Amniotic epithelial cell (primary cell): ENCODE measurements at regions not wholly inside any gene's neighbourhood (a gene's known extent, or its start where the extent isn't known, plus 50 kb on each side); places are given as distances from the start of the nearest gene placed in this dataset.
"Not testable (repeated sequence)": the region's sequence is repeated elsewhere in the genome, so short reads cannot be mapped to it uniquely, and the experiment has no call there.

Experiments used
- DNase-seq: peaks from one replicate; pipeline ENCODE4 v3.0.0-alpha.2; 2010; ENCODE audit warnings: low read depth

GRCh38 chr4:84221704-84222103 is 277.4 kb downstream of the NKX6-1 start:
- DNase-seq: no peak

- no peak for DNase-seq
Measured at GRCh38 chr4:84220990-84221389, 278.1 kb downstream of the NKX6-1 start.

GRCh38 chr4:84219656-84220055 is 279.4 kb downstream of the NKX6-1 start:
- DNase-seq: no peak

DNA sequence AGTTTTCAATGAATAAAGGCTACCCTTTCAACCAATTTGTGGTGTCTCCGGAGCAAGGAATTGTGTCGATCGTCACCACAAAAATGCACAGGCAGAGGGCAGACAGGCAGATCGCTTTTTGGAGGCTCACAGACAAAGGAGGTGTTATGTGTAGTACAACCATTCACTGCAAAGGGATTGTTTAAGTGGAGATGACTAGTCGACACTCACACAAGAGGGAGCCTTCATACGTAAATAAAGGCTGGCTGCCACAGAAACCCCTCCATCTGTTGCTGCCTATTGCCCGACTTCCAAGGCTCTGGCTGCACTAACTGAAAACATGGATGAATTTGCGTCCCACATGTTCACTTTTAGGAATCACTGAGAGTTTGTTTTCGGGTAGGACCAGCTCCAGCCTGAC is 281.1 kb downstream of the NKX6-1 start:
- no peak for DNase-seq

GRCh38 chr4:84215217-84215616 is 283.9 kb downstream of the NKX6-1 start:
- no peak for DNase-seq

- DNase-seq: not testable (repeated sequence)
Measured at GRCh38 chr4:84206226-84206625, 292.9 kb downstream of the NKX6-1 start.

GRCh38 chr4:84189144-84189543 is 309.9 kb downstream of the NKX6-1 start:
- DNase-seq: no peak

GRCh38 chr4:84179409-84179808 is 319.7 kb downstream of the NKX6-1 start:
- DNase-seq: no peak

DNA sequence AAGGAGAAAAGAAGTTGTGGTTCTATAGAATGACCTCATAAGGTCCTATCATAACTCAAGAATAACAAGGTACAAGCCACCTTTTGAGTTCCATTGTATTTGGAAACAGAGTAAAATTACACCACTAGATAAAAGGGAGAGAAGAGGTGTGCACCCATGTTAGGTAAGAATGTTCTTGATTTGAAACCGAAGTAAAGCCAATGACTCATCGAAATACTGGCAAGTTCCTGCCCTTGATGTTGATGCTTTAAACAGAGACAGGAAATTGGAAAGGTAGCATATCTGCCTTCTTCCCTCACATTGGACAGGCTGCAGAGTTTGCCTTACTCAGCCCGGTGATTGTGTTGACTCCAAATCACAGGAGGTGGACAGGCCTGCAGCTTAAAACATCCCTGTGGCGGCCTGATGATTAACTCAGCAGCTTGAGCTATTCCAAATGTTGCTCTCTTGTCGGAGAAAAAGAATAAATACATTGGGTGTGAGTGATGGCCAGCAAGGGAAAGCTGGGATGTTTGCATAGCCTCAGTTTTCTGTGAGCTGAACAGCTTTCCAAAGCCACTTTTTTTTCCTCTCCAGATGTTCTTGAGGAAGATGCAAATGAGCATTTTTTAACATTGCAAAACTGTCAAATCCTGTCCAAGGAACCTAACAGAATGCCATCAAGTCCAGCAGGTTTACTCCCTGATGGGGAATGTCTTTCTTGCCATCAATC is 321.1 kb downstream of the NKX6-1 start:
- no peak for DNase-seq

GRCh38 chr4:84176016-84176415 is 323.1 kb downstream of the NKX6-1 start:
- no peak for DNase-seq

DNA sequence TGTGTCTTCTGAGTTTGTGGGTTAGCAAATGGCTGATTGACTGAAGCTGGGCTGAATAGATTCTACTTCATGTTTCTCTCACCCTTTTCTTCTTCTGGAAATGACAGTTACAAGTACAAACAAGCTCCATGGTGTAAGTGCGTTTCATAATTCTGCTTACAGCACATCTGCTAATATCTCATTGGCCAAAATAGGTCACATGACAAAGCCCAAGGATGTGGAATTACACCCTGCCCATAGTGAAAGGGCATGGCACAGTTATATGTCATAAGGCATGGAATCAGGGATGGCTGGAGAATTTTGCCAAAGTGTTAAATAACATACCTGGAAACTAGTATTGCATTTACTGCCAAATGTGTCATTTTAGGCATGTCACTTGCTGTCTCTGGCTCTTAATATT is 327.2 kb downstream of the NKX6-1 start:
- no peak for DNase-seq

DNA sequence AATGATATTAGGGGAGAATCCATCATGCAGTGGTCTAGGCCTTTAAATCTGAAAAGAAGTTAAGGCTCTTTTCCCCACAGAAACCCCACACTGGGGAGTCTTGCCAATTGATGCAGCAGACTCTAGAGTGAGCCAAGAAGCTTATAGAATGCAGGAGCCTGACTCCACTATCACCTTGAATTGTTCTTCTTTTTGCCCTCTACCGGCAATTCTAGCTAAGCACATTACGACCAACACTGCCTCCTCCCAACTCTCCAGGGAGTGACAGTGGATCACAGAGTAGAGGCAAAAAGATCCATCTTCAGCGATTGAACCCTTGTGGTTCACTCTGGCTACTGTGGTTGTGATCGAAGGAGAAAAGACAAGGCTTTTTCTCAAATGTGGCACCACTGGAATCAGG is 331.5 kb downstream of the NKX6-1 start:
- DNase-seq: no peak

- DNase-seq: no peak
Measured at GRCh38 chr4:84167093-84167492, 332.0 kb downstream of the NKX6-1 start.

- DNase-seq: no peak
Measured at GRCh38 chr4:84166486-84166885, 332.6 kb downstream of the NKX6-1 start.

DNA sequence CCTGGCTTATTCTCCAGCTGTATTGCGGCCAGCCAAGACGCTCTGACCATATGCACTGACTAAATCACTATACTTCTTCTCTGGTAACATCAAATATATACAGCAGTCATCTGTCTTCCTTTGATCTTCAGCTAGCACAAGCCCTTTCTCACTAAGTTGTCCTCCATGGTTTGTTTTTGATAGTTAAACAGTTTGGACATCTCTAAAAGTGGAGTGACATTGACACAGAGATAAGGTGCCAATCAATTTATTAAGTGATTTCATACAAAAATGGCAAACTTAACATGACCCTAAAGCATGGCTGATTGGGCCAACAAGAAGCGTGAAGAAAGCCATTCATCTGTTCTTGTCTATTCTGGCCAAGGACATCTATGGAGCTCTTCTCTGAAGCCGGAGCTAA is 334.9 kb downstream of the NKX6-1 start:
- DNase-seq: no peak

DNA sequence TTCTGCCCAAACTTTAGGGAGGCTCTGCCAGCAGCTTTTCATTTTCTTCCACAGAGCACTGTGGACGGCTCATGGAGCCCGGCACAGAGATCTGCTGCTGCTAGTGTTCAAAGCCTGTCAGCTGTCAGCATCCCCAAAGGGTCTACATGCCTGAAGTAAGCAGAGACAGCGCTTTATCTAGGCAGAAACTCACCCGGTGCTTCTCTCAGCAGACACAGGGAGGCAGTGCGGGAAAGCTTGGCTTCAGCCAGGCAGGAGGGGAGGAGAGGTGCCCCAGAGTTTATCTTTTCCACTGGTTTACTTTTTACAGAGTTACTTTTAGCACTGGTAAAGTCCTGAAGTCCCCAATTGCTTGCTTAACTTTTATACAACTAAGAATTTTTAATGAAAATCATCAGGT is 339.3 kb downstream of the NKX6-1 start:
- DNase-seq: no peak

DNA sequence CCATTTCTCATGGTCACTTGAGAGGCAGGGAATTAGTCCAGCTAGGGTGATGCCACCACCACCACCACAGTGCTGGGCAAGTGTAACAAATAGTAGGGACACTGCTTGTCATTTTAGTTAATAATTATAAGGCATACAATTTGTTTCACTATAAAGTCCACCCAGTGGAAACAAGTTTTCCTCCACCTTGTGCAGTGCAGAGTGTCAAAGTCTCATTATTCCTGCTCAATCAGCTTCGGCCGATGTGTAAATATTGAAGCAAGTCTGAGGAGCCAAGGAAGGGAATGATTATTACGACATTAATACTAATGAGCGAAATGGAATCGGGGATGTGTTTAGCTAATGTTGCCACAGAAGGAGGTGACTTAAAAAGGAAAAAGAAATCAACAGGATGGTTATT is 340.4 kb downstream of the NKX6-1 start:
- DNase-seq: no peak

GRCh38 chr4:84151574-84151973 is 347.5 kb downstream of the NKX6-1 start:
- DNase-seq: no peak

GRCh38 chr4:84150177-84150576 is 348.9 kb downstream of the NKX6-1 start:
- DNase-seq: no peak

DNA sequence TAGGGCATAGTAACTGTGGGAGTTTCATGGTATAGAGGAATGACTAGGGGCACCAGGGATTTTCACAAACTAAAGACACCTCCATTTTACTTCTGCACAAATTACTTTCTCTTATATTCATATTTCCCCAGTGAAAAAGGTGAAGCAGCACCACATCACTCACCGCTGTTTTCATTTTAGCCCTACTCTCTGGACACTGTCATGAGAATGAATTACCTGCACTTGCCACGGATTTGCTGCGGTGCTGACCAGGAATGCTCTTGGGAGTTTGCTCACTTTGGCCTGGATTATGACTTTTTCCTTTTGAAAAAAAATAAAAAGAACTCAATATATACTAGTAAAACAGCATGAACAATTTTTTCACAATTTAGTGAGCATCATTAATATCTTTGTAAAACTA is 351.3 kb downstream of the NKX6-1 start:
- no peak for DNase-seq

- no peak for DNase-seq
Measured at GRCh38 chr4:84146300-84146959, 352.7 kb downstream of the NKX6-1 start.

DNA sequence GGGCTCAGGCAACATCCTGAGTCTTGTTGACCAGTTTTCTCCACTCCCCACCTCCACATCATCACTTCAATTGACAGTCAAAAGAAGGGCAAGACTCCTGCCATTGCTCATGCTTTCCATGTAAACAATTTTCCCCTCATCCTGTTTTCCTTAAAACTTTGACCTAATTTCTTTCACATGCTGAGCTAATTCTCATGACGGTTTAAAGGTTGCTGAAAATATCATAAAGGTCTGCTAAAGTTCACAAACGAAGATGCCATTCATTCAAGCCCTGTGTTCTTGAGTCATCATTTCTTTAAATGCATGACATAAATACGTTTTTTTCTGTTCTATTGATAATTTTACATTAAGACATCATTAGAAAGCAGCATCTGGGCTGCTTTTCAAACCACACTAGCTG is 353.9 kb downstream of the NKX6-1 start:
- no peak for DNase-seq

- DNase-seq: not testable (repeated sequence)
Measured at GRCh38 chr4:84126911-84127310, 372.2 kb downstream of the NKX6-1 start.
